ENCODE measurements at regions not wholly inside any gene's neighbourhood (a gene's known extent, or its start where the extent isn't known, plus 50 kb on each side); places are given as distances from the start of the nearest gene placed in this dataset.

DNA sequence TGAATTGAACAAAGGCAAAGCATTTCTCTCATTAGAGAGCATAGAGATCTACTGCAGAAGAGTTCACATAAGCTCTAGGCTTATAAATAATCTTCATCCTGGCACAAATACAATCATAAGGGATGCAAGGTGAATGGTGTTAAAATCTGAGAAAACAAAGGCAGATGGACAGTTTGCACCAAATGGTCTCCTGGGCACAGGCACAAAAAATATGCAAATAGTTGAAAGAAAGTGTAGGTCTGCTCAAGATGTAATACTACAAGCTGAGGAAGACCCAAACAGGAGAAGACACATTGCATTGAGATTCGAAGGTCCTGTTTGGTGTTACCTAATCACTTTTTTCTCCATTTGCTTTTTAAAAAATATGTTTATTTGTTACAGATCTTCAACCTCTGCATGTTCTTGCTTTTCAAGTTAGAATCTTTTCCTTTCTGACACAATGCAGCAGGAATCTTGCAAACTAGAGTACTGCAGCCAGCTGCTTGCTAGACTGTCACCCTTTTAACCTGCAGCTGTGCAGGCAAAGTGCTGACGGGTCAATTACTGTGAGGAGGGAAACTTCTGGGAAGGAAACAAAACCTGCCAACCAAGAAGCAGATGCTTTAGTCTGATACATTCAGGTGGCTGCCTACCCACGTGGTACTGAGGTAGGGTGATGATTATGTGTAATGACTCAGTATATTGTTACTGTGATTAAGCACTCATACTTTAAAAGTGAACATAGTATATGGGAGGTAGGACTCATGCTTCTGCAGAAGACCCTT is 1048.6 kb upstream of the SEMA6A start:
- Histone ChIP-seq H3K27ac (ENCODE audit: low read depth, low read length) (no peak overlapping the region), H3K4me2 (ENCODE audit: low read length) (no peak overlapping the region), H3K79me2 (ENCODE audit: control insufficient read depth, low read length) (no peaks in the 10 kb centered on the region), H3K9me2 (replicated peaks; ENCODE audit: control insufficient read depth, low read length) (no peaks in the 10 kb centered on the region), H3K36me3 (ENCODE audit: control insufficient read depth, low read length) (no peaks in the 10 kb centered on the region), H3K4me3 (ENCODE audit: low read length) (no peak overlapping the region), H3K4me1 (ENCODE audit: control insufficient read depth, low read length) (no peaks in the 10 kb centered on the region), H3K27me3 (ENCODE audit: control insufficient read depth, low read length) (no peaks in the 10 kb centered on the region), H4K20me1 (ENCODE audit: control insufficient read depth, insufficient read depth, low read depth, low read length) (no peaks in the 10 kb centered on the region), H3K9me3 (ENCODE audit: control insufficient read depth, insufficient read depth, low read length) (no peaks in the 10 kb centered on the region), H3F3A (ENCODE audit: control insufficient read depth, insufficient read depth) (no peaks in the 10 kb centered on the region)
- TF ChIP-seq, protein P1, sequence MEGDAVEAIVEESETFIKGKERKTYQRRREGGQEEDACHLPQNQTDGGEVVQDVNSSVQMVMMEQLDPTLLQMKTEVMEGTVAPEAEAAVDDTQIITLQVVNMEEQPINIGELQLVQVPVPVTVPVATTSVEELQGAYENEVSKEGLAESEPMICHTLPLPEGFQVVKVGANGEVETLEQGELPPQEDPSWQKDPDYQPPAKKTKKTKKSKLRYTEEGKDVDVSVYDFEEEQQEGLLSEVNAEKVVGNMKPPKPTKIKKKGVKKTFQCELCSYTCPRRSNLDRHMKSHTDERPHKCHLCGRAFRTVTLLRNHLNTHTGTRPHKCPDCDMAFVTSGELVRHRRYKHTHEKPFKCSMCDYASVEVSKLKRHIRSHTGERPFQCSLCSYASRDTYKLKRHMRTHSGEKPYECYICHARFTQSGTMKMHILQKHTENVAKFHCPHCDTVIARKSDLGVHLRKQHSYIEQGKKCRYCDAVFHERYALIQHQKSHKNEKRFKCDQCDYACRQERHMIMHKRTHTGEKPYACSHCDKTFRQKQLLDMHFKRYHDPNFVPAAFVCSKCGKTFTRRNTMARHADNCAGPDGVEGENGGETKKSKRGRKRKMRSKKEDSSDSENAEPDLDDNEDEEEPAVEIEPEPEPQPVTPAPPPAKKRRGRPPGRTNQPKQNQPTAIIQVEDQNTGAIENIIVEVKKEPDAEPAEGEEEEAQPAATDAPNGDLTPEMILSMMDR (IDR thresholded peaks at IDR 0.05; ENCODE audit: low read depth, low read length, poor library complexity, severe bottlenecking), result no peak
- TF ChIP-seq EZH2phosphoT487 (IDR thresholded peaks at IDR 0.05; ENCODE audit: borderline replicate concordance, low read length), result no peak

DNA sequence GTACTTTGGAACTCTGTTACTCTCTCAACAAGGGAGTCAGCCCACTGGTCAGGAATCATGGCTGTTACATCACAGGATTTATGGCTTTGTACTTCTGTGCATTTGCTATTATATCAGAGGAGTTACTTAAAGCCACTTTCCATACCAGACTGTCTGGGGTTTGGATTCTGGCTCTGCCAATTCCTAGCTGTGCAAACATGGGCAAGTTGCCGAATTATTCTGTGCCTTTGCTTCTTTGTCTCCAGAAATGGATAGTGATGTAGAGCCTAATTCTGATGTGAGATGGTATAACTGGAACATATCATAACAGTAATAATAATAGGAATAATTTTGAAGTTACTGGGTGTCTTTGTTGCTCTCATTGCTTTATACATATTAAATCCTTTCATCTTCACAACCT is 1047.3 kb upstream of the SEMA6A start:
- Histone ChIP-seq H3K36me3 (ENCODE audit: control insufficient read depth, low read length) (no peaks in the 10 kb centered on the region), H3F3A (ENCODE audit: control insufficient read depth, insufficient read depth) (no peaks in the 10 kb centered on the region), H4K20me1 (ENCODE audit: control insufficient read depth, insufficient read depth, low read depth, low read length) (no peaks in the 10 kb centered on the region), H3K79me2 (ENCODE audit: control insufficient read depth, low read length) (no peaks in the 10 kb centered on the region), H3K9me3 (ENCODE audit: control insufficient read depth, insufficient read depth, low read length) (no peaks in the 10 kb centered on the region), H3K27ac (ENCODE audit: low read depth, low read length) (no peak overlapping the region), H3K9me2 (replicated peaks; ENCODE audit: control insufficient read depth, low read length) (no peaks in the 10 kb centered on the region), H3K27me3 (ENCODE audit: control insufficient read depth, low read length) (no peaks in the 10 kb centered on the region), H3K4me2 (ENCODE audit: low read length) (no peak overlapping the region), H3K4me1 (ENCODE audit: control insufficient read depth, low read length) (no peaks in the 10 kb centered on the region), H3K4me3 (ENCODE audit: low read length) (no peak overlapping the region)
- no peak for TF ChIP-seq EZH2phosphoT487 (IDR thresholded peaks at IDR 0.05; ENCODE audit: borderline replicate concordance, low read length)
- TF ChIP-seq, protein P1 (IDR thresholded peaks at IDR 0.05; ENCODE audit: low read depth, low read length, poor library complexity, severe bottlenecking), result no peak

DNA sequence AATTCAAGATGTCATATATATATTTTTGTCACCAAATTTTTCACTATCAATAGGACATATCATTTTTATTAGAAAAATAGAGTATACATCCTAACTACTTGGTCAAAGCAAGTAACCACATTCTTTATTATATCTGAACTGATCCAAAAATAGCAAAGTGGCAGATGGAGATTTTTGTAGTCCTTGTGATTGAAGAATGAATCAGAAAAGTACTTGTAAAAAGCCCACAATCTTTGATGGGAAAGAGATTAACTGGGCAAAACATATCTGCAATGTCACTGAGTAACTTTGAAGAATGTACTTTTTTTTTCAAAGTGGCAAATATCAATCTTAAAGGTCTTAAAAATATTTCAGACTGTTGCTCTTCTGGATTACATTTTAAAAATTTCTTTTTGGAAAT is 1040.6 kb upstream of the SEMA6A start:
- Histone ChIP-seq H3F3A (ENCODE audit: control insufficient read depth, insufficient read depth) (no peaks in the 10 kb centered on the region), H3K27ac (ENCODE audit: low read depth, low read length) (no peak overlapping the region), H3K4me2 (ENCODE audit: low read length) (no peak overlapping the region), H3K4me3 (ENCODE audit: low read length) (no peak overlapping the region), H3K9me2 (replicated peaks; ENCODE audit: control insufficient read depth, low read length) (no peaks in the 10 kb centered on the region), H3K79me2 (ENCODE audit: control insufficient read depth, low read length) (no peaks in the 10 kb centered on the region), H3K27me3 (ENCODE audit: control insufficient read depth, low read length) (no peaks in the 10 kb centered on the region), H3K36me3 (ENCODE audit: control insufficient read depth, low read length) (no peaks in the 10 kb centered on the region), H3K9me3 (ENCODE audit: control insufficient read depth, insufficient read depth, low read length) (no peaks in the 10 kb centered on the region), H3K4me1 (ENCODE audit: control insufficient read depth, low read length) (no peaks in the 10 kb centered on the region), H4K20me1 (ENCODE audit: control insufficient read depth, insufficient read depth, low read depth, low read length) (no peaks in the 10 kb centered on the region)
- no peak for TF ChIP-seq EZH2phosphoT487 (IDR thresholded peaks at IDR 0.05; ENCODE audit: borderline replicate concordance, low read length)
- TF ChIP-seq, protein P1 (IDR thresholded peaks at IDR 0.05; ENCODE audit: low read depth, low read length, poor library complexity, severe bottlenecking), result no peak
